Right renal pelvis (tissue), 4 donors: ENCODE measurements at regions not wholly inside any gene's neighbourhood (a gene's known extent, or its start where the extent isn't known, plus 50 kb on each side); places are given as distances from the start of the nearest gene placed in this dataset.
"Not testable (repeated sequence)": the region's sequence is repeated elsewhere in the genome, so short reads cannot be mapped to it uniquely, and the experiment has no call there.

ENCODE experiments used
- DNase-seq, 4 donors: peaks; one replicate each; pipeline ENCODE4 v3.0.0-alpha.2; 2013; ENCODE audit warnings: low read depth in 4 of 4, low spot score in 3 of 4, missing footprints in 1 of 4

GRCh38 chr4:141339966-141340365 lies 119.3 kb downstream of the ZNF330 start:
- no peak for DNase-seq

DNA sequence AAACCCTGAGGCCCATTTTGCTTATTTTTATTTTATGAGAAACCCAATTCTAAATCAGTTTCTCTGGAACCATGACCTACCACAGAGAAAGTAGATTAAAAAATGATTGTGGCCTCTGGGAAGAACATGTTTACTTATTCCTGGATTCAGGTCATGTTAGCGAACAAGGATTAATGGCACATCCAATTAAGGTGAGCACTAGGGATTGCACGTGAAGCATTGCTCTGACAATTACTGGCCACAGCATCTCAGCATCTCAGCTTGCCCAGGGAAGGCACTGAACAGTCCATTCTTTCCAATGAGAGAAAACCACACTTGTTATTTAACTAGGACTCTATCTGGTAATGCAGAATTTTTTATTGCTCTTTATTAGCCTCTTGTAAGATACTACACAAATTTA lies 119.8 kb downstream of the ZNF330 start:
- no peak for DNase-seq

GRCh38 chr4:141346144-141346543 lies 125.4 kb downstream of the ZNF330 start:
- DNase-seq: peak in 1 of 4 donors; percentile 46

DNA sequence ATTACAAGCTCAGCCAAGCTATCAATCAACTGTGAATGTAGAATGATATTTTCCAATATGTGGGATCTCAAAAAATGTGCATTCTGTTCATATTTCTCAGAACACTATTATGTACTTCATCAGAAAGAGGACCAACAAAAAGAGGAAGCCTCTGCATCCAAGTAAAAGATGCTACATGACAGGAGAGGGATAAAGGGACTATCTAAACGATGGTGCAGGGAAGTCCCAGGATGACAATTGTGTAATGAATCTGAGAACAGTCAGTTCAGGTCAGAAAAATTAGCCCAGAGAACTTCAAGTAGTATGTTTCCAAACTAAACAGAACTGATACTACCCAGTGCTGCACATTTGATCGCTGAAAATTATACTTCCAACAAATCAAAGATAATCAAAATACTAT lies 127.0 kb downstream of the ZNF330 start:
- DNase-seq: no peak

GRCh38 chr4:141348125-141348524 lies 127.4 kb downstream of the ZNF330 start:
- no peak for DNase-seq

DNA sequence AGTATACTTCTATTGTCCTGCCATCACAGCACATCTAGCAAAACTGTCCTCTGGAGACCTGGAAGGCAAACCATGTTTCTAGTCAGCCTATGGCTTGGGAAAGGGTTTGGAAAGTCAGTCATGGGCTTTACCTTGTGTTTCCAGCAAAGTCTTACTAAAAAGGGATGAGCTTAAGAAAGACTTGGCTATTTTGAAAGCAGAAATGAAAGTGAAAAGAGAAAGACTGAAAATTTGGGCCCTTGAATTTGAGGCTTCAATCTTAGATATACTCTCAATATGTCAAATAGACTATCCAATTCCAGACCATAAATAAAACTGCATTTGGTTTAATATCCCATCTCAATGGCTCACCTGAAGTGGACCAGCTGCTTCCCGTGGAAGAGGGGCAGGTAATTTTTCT lies 127.9 kb downstream of the ZNF330 start:
- DNase-seq: no peak

GRCh38 chr4:141349236-141349635 lies 128.5 kb downstream of the ZNF330 start:
- DNase-seq: no peak

GRCh38 chr4:141350122-141350905 lies 129.6 kb downstream of the ZNF330 start:
- DNase-seq: peak in 3 of 4 donors; percentile 30 to 52 (median 52)

- DNase-seq: no peak
These were observed 131.6 kb downstream of the ZNF330 start for GRCh38 chr4:141352331-141352730.

GRCh38 chr4:141352909-141353525 lies 132.3 kb downstream of the ZNF330 start:
- no peak for DNase-seq

- DNase-seq: no peak
These were observed 135.7 kb downstream of the ZNF330 start for GRCh38 chr4:141356321-141356962.

GRCh38 chr4:141356963-141357335 lies 136.3 kb downstream of the ZNF330 start:
- DNase-seq: no peak

- not testable (repeated sequence) for DNase-seq
These were observed 147.5 kb downstream of the ZNF330 start for GRCh38 chr4:141368241-141368640.

DNA sequence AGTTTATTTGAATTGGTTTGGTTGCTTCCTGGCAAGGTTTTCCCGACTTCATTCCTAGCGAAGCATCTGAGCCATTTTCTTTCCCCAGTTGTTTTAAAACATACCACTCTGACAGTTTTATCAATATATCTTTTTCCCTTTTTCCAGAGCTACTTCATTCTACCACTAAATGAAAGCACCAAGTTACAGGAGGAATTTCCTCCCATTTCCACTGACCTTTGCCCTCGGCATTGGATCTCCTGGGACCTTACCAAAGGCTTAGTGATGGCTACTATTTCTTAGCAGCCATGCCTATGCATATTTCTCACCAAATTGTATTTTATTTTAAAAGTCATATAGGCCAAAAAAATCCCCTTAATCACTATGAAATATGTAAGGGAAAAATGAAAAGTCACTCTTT lies 150.5 kb downstream of the ZNF330 start:
- DNase-seq: no peak

GRCh38 chr4:141375855-141376254 lies 155.2 kb downstream of the ZNF330 start:
- DNase-seq: no peak

DNA sequence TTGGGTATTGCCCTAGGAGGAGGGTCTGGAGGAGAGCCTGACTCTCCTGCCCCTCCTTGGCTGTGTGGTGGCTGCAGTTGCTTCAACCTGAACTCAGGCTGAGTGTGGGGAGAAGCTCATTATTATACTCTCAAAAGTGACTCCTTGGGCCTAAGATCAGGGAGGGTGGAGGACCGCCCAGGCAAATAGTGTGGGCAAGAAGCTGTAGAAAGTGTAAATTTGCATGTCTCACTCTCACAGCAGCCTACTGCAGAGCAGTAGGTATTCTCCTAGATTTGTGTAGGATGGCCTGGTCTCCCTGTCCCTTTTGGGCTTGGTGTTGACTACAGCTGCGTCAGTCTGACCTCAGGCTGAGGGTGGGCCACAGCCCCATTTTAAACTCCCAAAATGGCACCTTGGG lies 156.1 kb downstream of the ZNF330 start:
- DNase-seq: no peak

GRCh38 chr4:141387299-141387698 lies 166.6 kb downstream of the ZNF330 start:
- no peak for DNase-seq

- DNase-seq: no peak
These were observed 167.8 kb downstream of the ZNF330 start for GRCh38 chr4:141388481-141388880.

- DNase-seq: no peak
These were observed 169.0 kb downstream of the ZNF330 start for GRCh38 chr4:141389649-141390048.

- no peak for DNase-seq
These were observed 169.9 kb downstream of the ZNF330 start for GRCh38 chr4:141390571-141390970.

DNA sequence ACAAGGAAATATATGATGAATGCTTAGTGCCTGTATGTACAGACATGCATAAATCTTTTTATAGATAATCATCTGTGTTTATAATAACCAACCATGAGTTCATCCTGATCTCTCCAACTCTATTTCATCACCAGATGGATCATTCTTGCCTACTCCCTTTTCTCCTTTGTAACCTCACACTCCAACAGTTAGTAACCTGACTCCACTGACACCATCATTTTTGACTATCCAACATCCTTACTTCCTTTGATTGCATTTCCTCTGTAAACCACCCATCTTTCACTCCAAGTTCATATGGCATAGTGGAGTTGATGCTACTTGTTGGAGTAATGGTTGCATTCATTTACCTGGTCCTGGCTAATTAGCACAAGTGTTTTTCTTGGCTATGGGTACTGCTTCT lies 170.6 kb downstream of the ZNF330 start:
- DNase-seq: no peak

DNA sequence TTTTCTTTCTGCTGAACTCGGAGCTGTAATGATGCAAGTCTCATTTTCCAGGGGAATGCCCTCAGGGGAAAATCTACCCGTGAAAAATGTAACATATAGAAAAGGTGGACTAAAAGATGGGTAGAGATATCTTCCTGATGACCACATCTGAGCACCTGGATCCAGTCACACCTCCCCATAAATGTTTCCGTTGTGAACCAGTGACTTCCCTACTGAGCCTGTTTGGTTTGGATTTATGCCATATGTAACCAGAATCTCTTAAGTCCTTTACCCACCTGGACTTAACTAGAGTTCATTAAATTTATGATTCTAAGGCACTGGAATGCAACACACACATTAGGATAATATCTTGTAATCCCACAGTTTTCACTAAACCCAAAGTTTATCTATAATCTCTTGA lies 171.1 kb downstream of the ZNF330 start:
- no peak for DNase-seq
